ENCODE measurements at regions not wholly inside any gene's neighbourhood (a gene's known extent, or its start where the extent isn't known, plus 50 kb on each side); places are given as distances from the start of the nearest gene placed in this dataset.
A peak's percentile ranks its signal among the peaks of the same experiment; 100 is the strongest.

- Histone ChIP-seq H3K36me3 (no peaks in the 10 kb centered on the region), H3K4me3 (no peak overlapping the region), H3K9me3 (ENCODE audit: low read depth) (no peaks in the 10 kb centered on the region), H3K27ac (no peak overlapping the region), H3K27me3 (no peaks in the 10 kb centered on the region), H3K4me1 (ENCODE audit: low read depth) (no peaks in the 10 kb centered on the region)
- TF ChIP-seq CTCF (IDR thresholded peaks at IDR 0.05; ENCODE audit: low read depth, low read length) = no peak
- DNase-seq (ENCODE audit: low read depth in 1 of 2, low spot score in 1 of 2) = no peak
These were observed 141.1 kb upstream of the ZXDA start for GRCh38 chrX:58051346-58051745.

GRCh38 chrX:58044130-58044529 lies 133.9 kb upstream of the ZXDA start:
- no peaks in the 10 kb centered on the region for H3K27me3 ChIP-seq
- H3K36me3 ChIP-seq = no peaks in the 10 kb centered on the region
- TF ChIP-seq CTCF (IDR thresholded peaks at IDR 0.05; ENCODE audit: low read depth, low read length) = no peak
- H3K27ac ChIP-seq = no peak overlapping the region
- H3K4me3 ChIP-seq = no peak overlapping the region
- peaks cover 6% of the 10 kb centered on the region for H3K9me3 ChIP-seq (ENCODE audit: low read depth)
- H3K4me1 ChIP-seq (ENCODE audit: low read depth) = no peaks in the 10 kb centered on the region
- no peak for DNase-seq (ENCODE audit: low read depth in 1 of 2, low spot score in 1 of 2)

- Histone ChIP-seq H3K36me3 (no peaks in the 10 kb centered on the region), H3K4me1 (ENCODE audit: low read depth) (no peaks in the 10 kb centered on the region), H3K27me3 (no peaks in the 10 kb centered on the region), H3K9me3 (ENCODE audit: low read depth) (no peaks in the 10 kb centered on the region), H3K27ac (no peak overlapping the region), H3K4me3 (no peak overlapping the region)
- peak; percentile 13 for TF ChIP-seq CTCF (IDR thresholded peaks at IDR 0.05; ENCODE audit: low read depth, low read length)
- peak in 1 of 2 donors; percentile 2 for DNase-seq (ENCODE audit: low read depth in 1 of 2, low spot score in 1 of 2)
These were observed 115.7 kb upstream of the ZXDA start for GRCh38 chrX:58025979-58026378.

- no peaks in the 10 kb centered on the region for H3K27me3 ChIP-seq
- H3K36me3 ChIP-seq = no peaks in the 10 kb centered on the region
- H3K27ac ChIP-seq = no peak overlapping the region
- no peak overlapping the region for H3K4me3 ChIP-seq
- no peaks in the 10 kb centered on the region for H3K4me1 ChIP-seq (ENCODE audit: low read depth)
- no peaks in the 10 kb centered on the region for H3K9me3 ChIP-seq (ENCODE audit: low read depth)
- no peak for DNase-seq (ENCODE audit: low read depth in 1 of 2, low spot score in 1 of 2)
- TF ChIP-seq CTCF (IDR thresholded peaks at IDR 0.05; ENCODE audit: low read depth, low read length) = no peak
These were observed 75.7 kb upstream of the ZXDA start for GRCh38 chrX:57985951-57986350.

GRCh38 chrX:57984620-57985019 lies 74.4 kb upstream of the ZXDA start:
- no peak for DNase-seq (ENCODE audit: low read depth in 1 of 2, low spot score in 1 of 2)
- H3K27me3 ChIP-seq = no peaks in the 10 kb centered on the region
- H3K4me1 ChIP-seq (ENCODE audit: low read depth) = no peaks in the 10 kb centered on the region
- no peak overlapping the region for H3K27ac ChIP-seq
- H3K4me3 ChIP-seq = no peak overlapping the region
- no peaks in the 10 kb centered on the region for H3K36me3 ChIP-seq
- H3K9me3 ChIP-seq (ENCODE audit: low read depth) = no peaks in the 10 kb centered on the region
- TF ChIP-seq CTCF (IDR thresholded peaks at IDR 0.05; ENCODE audit: low read depth, low read length) = no peak

GRCh38 chrX:57977992-57978391 lies 67.7 kb upstream of the ZXDA start:
- DNase-seq (ENCODE audit: low read depth in 1 of 2, low spot score in 1 of 2) = no peak
- no peaks in the 10 kb centered on the region for H3K27me3 ChIP-seq
- no peak overlapping the region for H3K4me3 ChIP-seq
- H3K9me3 ChIP-seq (ENCODE audit: low read depth) = no peaks in the 10 kb centered on the region
- H3K27ac ChIP-seq = no peak overlapping the region
- H3K4me1 ChIP-seq (ENCODE audit: low read depth) = no peaks in the 10 kb centered on the region
- no peaks in the 10 kb centered on the region for H3K36me3 ChIP-seq
- TF ChIP-seq CTCF (IDR thresholded peaks at IDR 0.05; ENCODE audit: low read depth, low read length) = no peak
